Liver (tissue), 7 donors: ENCODE measurements at regions not wholly inside any gene's neighbourhood (a gene's known extent, or its start where the extent isn't known, plus 50 kb on each side); places are given as distances from the start of the nearest gene placed in this dataset.
A peak's percentile ranks its signal among the peaks of the same experiment; 100 is the strongest.

Experiments
- DNase-seq: peaks from one replicate; pipeline ENCODE4 v3.0.0-alpha.2; 2017; ENCODE audit warnings: low spot score
- H3K27ac ChIP-seq, 2 donors: one replicate each; pipeline ENCODE4 v1.7.0; 2013; ENCODE audit warnings: inconsistent platforms in 2 of 2, low read length in 2 of 2, control low read depth in 1 of 2, low read depth in 1 of 2, mild to moderate bottlenecking in 1 of 2
- H3K27me3 ChIP-seq, 4 donors: one replicate each; pipeline versions ENCODE4 v1.6.1 to v1.7.0; 2013; ENCODE audit warnings: low read length in 3 of 4, inconsistent platforms in 1 of 4, mild to moderate bottlenecking in 1 of 4, moderate library complexity in 1 of 4; ENCODE audit not compliant: control insufficient read depth in 4 of 4, insufficient read depth in 4 of 4
- H3K36me3 ChIP-seq, 4 donors: one replicate each; pipeline versions ENCODE4 v1.6.1 to v1.7.0; 2013; ENCODE audit warnings: low read length in 3 of 4, mild to moderate bottlenecking in 3 of 4, low read depth in 1 of 4, moderate library complexity in 1 of 4; ENCODE audit not compliant: control insufficient read depth in 4 of 4, insufficient read depth in 3 of 4
- H3K4me1 ChIP-seq, 4 donors: one replicate each; pipeline versions ENCODE4 v1.6.1 to v1.7.0; 2013; ENCODE audit warnings: low read length in 3 of 4, mild to moderate bottlenecking in 3 of 4, moderate library complexity in 1 of 4; ENCODE audit not compliant: control insufficient read depth in 4 of 4, insufficient read depth in 4 of 4
- H3K4me3 ChIP-seq, 3 donors: one replicate each; pipeline versions ENCODE4 v1.6.1 to v1.7.0; 2013; ENCODE audit warnings: low read length in 3 of 3, control low read depth in 1 of 3, low read depth in 1 of 3, mild to moderate bottlenecking in 1 of 3
- H3K9ac ChIP-seq, 2 donors: one replicate each; pipeline ENCODE4 v1.7.0; 2013; ENCODE audit warnings: low read length in 2 of 2, mild to moderate bottlenecking in 2 of 2, moderate library complexity in 2 of 2, control low read depth in 1 of 2, low read depth in 1 of 2
- H3K9me3 ChIP-seq, 4 donors: one replicate each; pipeline versions ENCODE4 v1.6.1 to v1.7.0; 2013; ENCODE audit warnings: low read length in 3 of 4; ENCODE audit not compliant: control insufficient read depth in 4 of 4
- EGR1 ChIP-seq, 2 donors: IDR thresholded peaks; 2 replicates each; pipeline ENCODE4 v1.6.1; 2016 to 2018; ENCODE audit warnings: antibody characterized with exemption in 2 of 2, low read depth in 2 of 2
- FOXA1 ChIP-seq: IDR thresholded peaks from 2 replicates; pipeline ENCODE4 v1.6.1; 2016; ENCODE audit warnings: antibody characterized with exemption
- FOXA2 ChIP-seq: IDR thresholded peaks from 2 replicates; pipeline ENCODE4 v1.6.1; 2016; ENCODE audit warnings: antibody characterized with exemption
- GABPA ChIP-seq, 2 donors: IDR thresholded peaks in 1 of 2; conservative IDR thresholded peaks in 1 of 2; 2 replicates each; pipeline ENCODE4 v1.6.1; 2016; ENCODE audit warnings: antibody characterized with exemption in 2 of 2, mild to moderate bottlenecking in 1 of 2, moderate library complexity in 1 of 2
- HNF4A ChIP-seq, 2 donors: conservative IDR thresholded peaks; 2 replicates each; pipeline ENCODE4 v1.6.1; 2016; ENCODE audit warnings: antibody characterized with exemption in 2 of 2, mild to moderate bottlenecking in 2 of 2
- HNF4G ChIP-seq: IDR thresholded peaks from 2 replicates; pipeline ENCODE4 v1.6.1; 2016; ENCODE audit warnings: antibody characterized with exemption
- JUND ChIP-seq, 2 donors: IDR thresholded peaks; 2 replicates each; pipeline ENCODE4 v1.6.1; 2016; ENCODE audit warnings: antibody characterized with exemption in 2 of 2
- NR2F2 ChIP-seq: IDR thresholded peaks from 2 replicates; pipeline ENCODE4 v1.6.1; 2016; ENCODE audit warnings: antibody characterized with exemption
- RAD21 ChIP-seq, 2 donors: IDR thresholded peaks; 2 replicates each; pipeline ENCODE4 v1.6.1; 2016; ENCODE audit warnings: antibody characterized with exemption in 2 of 2, mild to moderate bottlenecking in 2 of 2
- REST ChIP-seq: IDR thresholded peaks from 2 replicates; pipeline ENCODE4 v1.6.1; 2016; ENCODE audit warnings: antibody characterized with exemption, mild to moderate bottlenecking
- RXRA ChIP-seq, 2 donors: IDR thresholded peaks; 2 replicates each; pipeline ENCODE4 v1.6.1; 2017 to 2018; ENCODE audit warnings: antibody characterized with exemption in 2 of 2, mild to moderate bottlenecking in 1 of 2
- SP1 ChIP-seq: IDR thresholded peaks from 2 replicates; pipeline ENCODE4 v1.6.1; 2018; ENCODE audit warnings: antibody characterized with exemption, mild to moderate bottlenecking
- TAF1 ChIP-seq: conservative IDR thresholded peaks from 2 replicates; pipeline ENCODE4 v1.6.1; 2016; ENCODE audit warnings: antibody characterized with exemption, mild to moderate bottlenecking
- YY1 ChIP-seq: IDR thresholded peaks from 2 replicates; pipeline ENCODE4 v1.6.1; 2016; ENCODE audit warnings: antibody characterized with exemption, mild to moderate bottlenecking
- WGBS: extraction: QIAGEN DNeasy Blood & Tissue Kit; methylation state at CpG from one replicate; pipeline ENCODE4 v1.1.7; 2013; 5-methylcytosine and 5-hydroxymethylcytosine counted together
- TF ChIP-seq, protein P1 (sequence below): IDR thresholded peaks from 2 replicates; pipeline ENCODE4 v1.6.1; 2016; ENCODE audit warnings: antibody characterized with exemption
- donor health status: healthy.
- donor health status: healthy.
- donor health status: healthy.
- donor health status: healthy.

DNA sequence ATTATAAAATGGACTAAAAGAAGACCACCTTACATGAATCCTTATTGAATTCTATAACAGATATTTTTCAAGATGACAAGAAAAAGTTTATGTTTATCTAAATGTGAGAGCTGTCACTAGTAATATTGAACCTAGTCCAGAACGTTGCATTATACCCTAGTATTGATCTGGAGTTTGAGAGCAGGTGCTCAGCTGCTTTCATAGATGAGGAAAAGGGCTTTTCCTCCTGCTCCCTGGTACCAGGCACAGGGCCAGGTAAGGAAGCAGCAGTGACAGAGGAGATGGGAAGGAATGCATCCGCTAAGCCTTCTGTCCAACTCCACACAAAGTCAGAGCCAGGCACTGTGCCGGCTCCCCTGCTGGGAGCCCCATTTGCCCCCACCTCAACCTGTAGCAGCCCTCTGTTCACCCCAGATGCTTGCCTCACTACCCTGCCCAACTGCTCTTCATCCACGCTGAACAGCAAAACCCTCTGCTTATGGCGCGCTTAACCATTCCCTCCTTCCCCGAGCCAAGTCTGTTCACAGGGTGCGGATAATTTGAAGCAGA lies 393.1 kb downstream of the FRK start:
- no peak for DNase-seq
- no peaks in the 10 kb centered on the region for H3K36me3 ChIP-seq
- no peaks in the 10 kb centered on the region for H3K27me3 ChIP-seq
- peaks cover 3 to 26% (median 20%) of the 10 kb centered on the region in 4 donors for H3K4me1 ChIP-seq
- peak in 1 of 2 donors; percentile 25 for TF ChIP-seq RAD21 (IDR thresholded peaks at IDR 0.05)
- no peak for TF ChIP-seq FOXA1
- peak; percentile 22 to 31 for TF ChIP-seq HNF4A (conservative IDR thresholded peaks at IDR 0.05)
- no peak overlapping the region for H3K27ac ChIP-seq
- no peaks in the 10 kb centered on the region for H3K9me3 ChIP-seq
- 77% methylated on average over 8 of the region's 8 CpGs for WGBS
- no peak overlapping the region for H3K4me3 ChIP-seq
- no peak overlapping the region for H3K9ac ChIP-seq

DNA sequence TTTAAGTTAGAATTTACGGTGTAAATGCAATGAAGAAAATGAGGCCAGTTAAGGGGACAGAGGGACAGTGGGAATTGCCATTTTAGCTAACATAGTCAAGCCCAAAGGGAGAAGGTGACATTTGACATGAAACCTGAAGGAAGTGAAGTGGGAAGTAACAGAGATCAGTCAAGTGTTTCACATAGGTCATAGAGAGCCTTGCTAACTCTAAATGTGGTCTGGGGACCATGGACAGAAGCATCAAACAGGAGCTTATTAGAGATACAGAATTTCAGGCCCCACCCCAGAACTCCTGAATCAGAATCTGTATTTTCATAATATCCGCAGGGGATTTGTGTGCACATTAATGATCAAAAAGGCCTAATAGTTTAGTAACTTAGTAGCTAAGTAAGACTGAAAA lies 393.7 kb downstream of the FRK start:
- H3K27me3 ChIP-seq = no peaks in the 10 kb centered on the region
- no peak overlapping the region for H3K9ac ChIP-seq
- H3K4me1 ChIP-seq = peaks cover 3 to 26% (median 20%) of the 10 kb centered on the region in 4 donors
- H3K4me3 ChIP-seq = no peak overlapping the region
- no peak for DNase-seq
- WGBS = 67% methylated on average over 2 of the region's 2 CpGs
- TF ChIP-seq REST = peak; percentile 17
- no peak for TF ChIP-seq GABPA (IDR thresholded peaks at IDR 0.05 in 1 of 2, conservative IDR thresholded peaks at IDR 0.05 in 1 of 2)
- no peak for TF ChIP-seq YY1
- H3K9me3 ChIP-seq = no peaks in the 10 kb centered on the region
- no peaks in the 10 kb centered on the region for H3K36me3 ChIP-seq
- H3K27ac ChIP-seq = no peak overlapping the region

DNA sequence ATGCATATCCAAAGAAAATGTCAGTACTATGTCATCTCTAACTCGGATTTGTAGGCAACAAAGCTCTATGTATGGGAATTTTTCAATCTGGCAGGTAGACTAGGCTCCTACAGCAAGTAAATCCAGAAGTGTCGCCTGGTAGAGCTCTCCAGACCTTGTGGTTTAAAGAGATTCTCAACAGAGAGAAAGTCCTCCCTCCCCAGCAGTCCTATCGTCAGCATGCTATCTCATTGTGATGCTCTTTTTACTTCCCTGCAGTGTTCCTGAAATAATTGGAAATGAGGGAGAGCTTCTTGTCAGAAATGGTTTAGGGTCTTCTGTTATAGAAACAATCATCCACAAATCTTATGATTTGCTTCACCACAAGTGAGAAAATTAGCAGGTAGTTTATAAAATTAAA lies 395.4 kb downstream of the FRK start:
- Histone ChIP-seq H3K9ac (no peak overlapping the region), H3K9me3 (no peaks in the 10 kb centered on the region), H3K27me3 (no peaks in the 10 kb centered on the region), H3K4me1 (peaks cover 3 to 26% (median 20%) of the 10 kb centered on the region in 4 donors), H3K4me3 (no peak overlapping the region), H3K36me3 (no peaks in the 10 kb centered on the region), H3K27ac (no peak overlapping the region)
- no peak for DNase-seq
- TF ChIP-seq HNF4A (conservative IDR thresholded peaks at IDR 0.05) = no peak
- no peak for TF ChIP-seq RXRA (IDR thresholded peaks at IDR 0.05)
- no peak for TF ChIP-seq RAD21 (IDR thresholded peaks at IDR 0.05)
- TF ChIP-seq JUND (IDR thresholded peaks at IDR 0.05) = no peak
- no peak for TF ChIP-seq TAF1
- TF ChIP-seq FOXA2 = no peak
- TF ChIP-seq, protein P1, sequence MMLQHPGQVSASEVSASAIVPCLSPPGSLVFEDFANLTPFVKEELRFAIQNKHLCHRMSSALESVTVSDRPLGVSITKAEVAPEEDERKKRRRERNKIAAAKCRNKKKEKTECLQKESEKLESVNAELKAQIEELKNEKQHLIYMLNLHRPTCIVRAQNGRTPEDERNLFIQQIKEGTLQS = no peak
- no peak for TF ChIP-seq GABPA (IDR thresholded peaks at IDR 0.05 in 1 of 2, conservative IDR thresholded peaks at IDR 0.05 in 1 of 2)
- TF ChIP-seq SP1 = no peak
- TF ChIP-seq HNF4G = no peak
- TF ChIP-seq YY1 = no peak
- TF ChIP-seq NR2F2 = no peak
- no peak for TF ChIP-seq EGR1 (IDR thresholded peaks at IDR 0.05; ENCODE audit: low read depth in 2 of 2)
- TF ChIP-seq REST = no peak
- WGBS = 77% methylated on average over 3 of the region's 3 CpGs
